ENCODE measurements at regions not wholly inside any gene's neighbourhood (a gene's known extent, or its start where the extent isn't known, plus 50 kb on each side); places are given as distances from the start of the nearest gene placed in this dataset.
"Not testable (repeated sequence)": the region's sequence is repeated elsewhere in the genome, so short reads cannot be mapped to it uniquely, and the experiment has no call there.

DNA sequence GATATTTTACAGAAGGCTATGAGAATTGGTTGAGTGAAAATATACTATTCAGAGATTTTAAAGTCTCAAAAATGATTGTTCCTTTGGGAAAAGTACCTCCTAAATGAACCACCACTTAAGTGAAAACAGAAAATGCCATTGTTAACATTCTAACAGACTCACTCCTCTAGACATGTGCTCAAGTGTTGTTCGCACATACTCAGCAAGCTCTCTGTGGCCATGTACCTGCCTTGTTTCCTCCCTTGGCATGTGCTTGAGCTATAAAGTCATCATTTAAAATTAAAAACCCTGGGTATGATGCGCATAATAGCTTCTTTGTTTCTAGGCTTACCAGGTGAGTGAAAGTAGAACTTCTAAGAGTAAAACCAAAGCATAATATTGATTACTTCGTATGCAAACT is 343.2 kb upstream of the VRK2 start:
- no peaks in the 10 kb centered on the region for H3K27me3 ChIP-seq
- no peak overlapping the region for H3K4me3 ChIP-seq
- H3K36me3 ChIP-seq (replicated peaks; ENCODE audit: insufficient read depth, low read depth): no peaks in the 10 kb centered on the region
- H3K9me2 ChIP-seq (replicated peaks; ENCODE audit: insufficient read depth): no peaks in the 10 kb centered on the region
- no peak overlapping the region for H3K4me2 ChIP-seq
- no peaks in the 10 kb centered on the region for H4K20me1 ChIP-seq (ENCODE audit: insufficient read depth, poor library complexity, severe bottlenecking)
- no peak overlapping the region for H3K27ac ChIP-seq
- no peak for TF ChIP-seq EZH2 (IDR thresholded peaks at IDR 0.05; ENCODE audit: borderline replicate concordance)
- TF ChIP-seq, protein P1, sequence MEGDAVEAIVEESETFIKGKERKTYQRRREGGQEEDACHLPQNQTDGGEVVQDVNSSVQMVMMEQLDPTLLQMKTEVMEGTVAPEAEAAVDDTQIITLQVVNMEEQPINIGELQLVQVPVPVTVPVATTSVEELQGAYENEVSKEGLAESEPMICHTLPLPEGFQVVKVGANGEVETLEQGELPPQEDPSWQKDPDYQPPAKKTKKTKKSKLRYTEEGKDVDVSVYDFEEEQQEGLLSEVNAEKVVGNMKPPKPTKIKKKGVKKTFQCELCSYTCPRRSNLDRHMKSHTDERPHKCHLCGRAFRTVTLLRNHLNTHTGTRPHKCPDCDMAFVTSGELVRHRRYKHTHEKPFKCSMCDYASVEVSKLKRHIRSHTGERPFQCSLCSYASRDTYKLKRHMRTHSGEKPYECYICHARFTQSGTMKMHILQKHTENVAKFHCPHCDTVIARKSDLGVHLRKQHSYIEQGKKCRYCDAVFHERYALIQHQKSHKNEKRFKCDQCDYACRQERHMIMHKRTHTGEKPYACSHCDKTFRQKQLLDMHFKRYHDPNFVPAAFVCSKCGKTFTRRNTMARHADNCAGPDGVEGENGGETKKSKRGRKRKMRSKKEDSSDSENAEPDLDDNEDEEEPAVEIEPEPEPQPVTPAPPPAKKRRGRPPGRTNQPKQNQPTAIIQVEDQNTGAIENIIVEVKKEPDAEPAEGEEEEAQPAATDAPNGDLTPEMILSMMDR (IDR thresholded peaks at IDR 0.05; ENCODE audit: poor library complexity): no peak
- TF ChIP-seq EZH2phosphoT487 (IDR thresholded peaks at IDR 0.05; ENCODE audit: low read depth, severe bottlenecking, unreplicated experiment): no peak
- no peaks in the 10 kb centered on the region for H3K79me2 ChIP-seq
- peaks cover 3% of the 10 kb centered on the region for H3K4me1 ChIP-seq (ENCODE audit: insufficient read depth)
- 89% methylated on average over 3 of the region's 3 CpGs for WGBS (ENCODE audit: low lambda C conversion rate, missing lambda C conversion rate)
- no peaks in the 10 kb centered on the region for H3K9me3 ChIP-seq (ENCODE audit: low read depth)
- no peak overlapping the region for H2AFZ ChIP-seq
- no peak for DNase-seq (ENCODE audit: low spot score)

DNA sequence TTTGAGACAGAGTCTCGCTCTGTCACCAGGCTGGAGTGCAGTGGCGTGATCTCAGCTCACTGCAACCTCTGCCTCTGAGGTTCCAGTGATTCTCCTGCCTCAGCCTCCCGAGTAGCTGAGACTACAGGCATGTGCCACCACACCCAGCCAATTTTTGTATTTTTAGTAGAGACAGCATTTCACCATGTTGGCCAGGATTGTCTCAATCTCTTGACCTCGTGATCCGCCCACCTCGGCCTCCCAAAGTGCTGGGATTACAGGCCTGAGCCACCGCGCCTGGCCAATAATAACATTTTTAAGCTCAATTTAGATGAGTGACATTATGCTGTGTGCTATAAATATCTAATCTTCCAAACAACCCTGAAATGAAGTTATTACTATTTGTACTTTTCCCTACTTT is 338.8 kb upstream of the VRK2 start:
- 98% methylated on average over 8 of the region's 8 CpGs for WGBS (ENCODE audit: low lambda C conversion rate, missing lambda C conversion rate)

DNA sequence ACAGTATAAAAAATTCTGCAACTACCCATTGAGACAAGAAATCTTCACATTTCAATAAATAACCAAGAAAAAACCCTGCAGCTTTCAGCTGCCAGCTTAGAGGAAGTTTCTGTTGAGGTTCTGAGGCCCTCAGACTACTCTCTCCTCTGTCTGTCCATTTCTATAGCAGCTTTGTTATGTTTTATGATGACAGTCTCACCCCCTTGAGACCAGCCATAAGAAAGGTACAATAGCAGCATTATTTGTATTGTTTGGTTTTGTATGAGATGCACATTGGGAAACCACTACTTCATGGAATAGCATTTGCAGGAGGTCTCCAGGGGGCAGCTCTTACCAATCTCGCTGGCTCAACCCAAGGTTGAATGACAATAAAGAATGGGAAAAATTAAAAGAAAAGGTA is 334.6 kb upstream of the VRK2 start:
- Histone ChIP-seq H4K20me1 (ENCODE audit: insufficient read depth, poor library complexity, severe bottlenecking) (no peaks in the 10 kb centered on the region), H3K9me3 (ENCODE audit: low read depth) (no peaks in the 10 kb centered on the region), H3K4me2 (no peak overlapping the region), H3K79me2 (no peaks in the 10 kb centered on the region), H2AFZ (no peak overlapping the region), H3K4me3 (no peak overlapping the region), H3K9me2 (replicated peaks; ENCODE audit: insufficient read depth) (no peaks in the 10 kb centered on the region), H3K27me3 (no peaks in the 10 kb centered on the region), H3K36me3 (replicated peaks; ENCODE audit: insufficient read depth, low read depth) (no peaks in the 10 kb centered on the region), H3K4me1 (ENCODE audit: insufficient read depth) (no peaks in the 10 kb centered on the region), H3K27ac (no peak overlapping the region)
- WGBS (ENCODE audit: low lambda C conversion rate, missing lambda C conversion rate): 92% methylated on average over 1 of the region's 1 CpG
- no peak for DNase-seq (ENCODE audit: low spot score)
- TF ChIP-seq, protein P1 (IDR thresholded peaks at IDR 0.05; ENCODE audit: poor library complexity): no peak
- TF ChIP-seq EZH2 (IDR thresholded peaks at IDR 0.05; ENCODE audit: borderline replicate concordance) (no peak), EZH2phosphoT487 (IDR thresholded peaks at IDR 0.05; ENCODE audit: low read depth, severe bottlenecking, unreplicated experiment) (no peak)

More for the DNA sequence above, 338.8 kb upstream of the VRK2 start:
- not testable (repeated sequence) for H3K4me3 ChIP-seq; H3K27me3 ChIP-seq; H3K4me1 ChIP-seq (ENCODE audit: insufficient read depth); H3K9me3 ChIP-seq (ENCODE audit: low read depth); H2AFZ ChIP-seq; H3K79me2 ChIP-seq; DNase-seq (ENCODE audit: low spot score); H3K9me2 ChIP-seq (replicated peaks; ENCODE audit: insufficient read depth); H3K4me2 ChIP-seq; H3K27ac ChIP-seq; H4K20me1 ChIP-seq (ENCODE audit: insufficient read depth, poor library complexity, severe bottlenecking); H3K36me3 ChIP-seq (replicated peaks; ENCODE audit: insufficient read depth, low read depth)

DNA sequence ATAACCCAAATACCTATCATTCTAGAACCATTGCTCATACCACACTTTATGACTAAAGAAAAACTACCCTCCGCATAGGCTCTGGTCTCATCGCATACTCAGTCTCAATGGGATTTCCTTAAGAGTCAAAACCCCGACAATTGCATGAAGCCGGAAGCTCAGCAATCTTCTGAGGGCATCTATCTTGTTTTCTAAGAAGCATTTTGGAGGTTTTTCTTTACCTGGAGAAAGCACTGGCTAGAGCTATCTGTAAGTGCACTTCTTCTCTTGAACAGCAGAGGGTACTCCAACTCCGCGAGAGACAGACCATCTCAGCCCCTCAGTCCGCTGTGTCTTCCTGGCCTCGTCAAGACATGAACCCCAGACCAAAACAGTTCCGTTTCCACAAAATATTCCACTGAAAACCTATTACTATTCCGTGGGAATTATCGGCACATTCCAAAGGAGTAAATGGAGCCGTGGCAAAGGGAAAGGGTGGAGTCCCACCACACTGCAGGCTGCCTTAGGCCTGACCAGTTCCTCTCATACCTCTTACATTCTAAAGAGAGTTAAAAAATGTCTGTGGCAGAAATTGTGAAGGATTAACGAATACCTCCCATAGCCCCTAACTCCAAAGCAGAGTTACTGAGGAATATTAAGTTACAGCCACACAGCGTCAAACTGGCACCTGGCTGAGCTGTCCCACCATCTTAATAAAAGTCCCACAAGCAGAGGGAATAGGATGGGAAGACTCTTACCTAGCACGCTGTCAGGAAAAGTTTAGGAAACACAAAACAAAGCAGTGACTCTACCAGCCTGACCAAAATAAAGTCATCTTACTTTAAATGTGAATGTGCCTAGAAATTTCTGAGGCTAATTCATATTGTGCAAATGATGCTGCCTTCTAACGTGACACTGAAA is 325.6 kb upstream of the VRK2 start:
- Histone ChIP-seq H3K4me1 (ENCODE audit: insufficient read depth) (no peaks in the 10 kb centered on the region), H3K79me2 (no peaks in the 10 kb centered on the region), H2AFZ (peak overlapping the region; percentile 57), H4K20me1 (ENCODE audit: insufficient read depth, poor library complexity, severe bottlenecking) (no peaks in the 10 kb centered on the region), H3K4me3 (no peak overlapping the region), H3K27me3 (no peaks in the 10 kb centered on the region), H3K4me2 (peak overlapping the region; percentile 63), H3K27ac (no peak overlapping the region), H3K9me3 (ENCODE audit: low read depth) (no peaks in the 10 kb centered on the region), H3K36me3 (replicated peaks; ENCODE audit: insufficient read depth, low read depth) (no peaks in the 10 kb centered on the region), H3K9me2 (replicated peaks; ENCODE audit: insufficient read depth) (no peaks in the 10 kb centered on the region)
- DNase-seq (ENCODE audit: low spot score): peak; percentile 76
- WGBS (ENCODE audit: low lambda C conversion rate, missing lambda C conversion rate): 22% methylated on average over 16 of the region's 16 CpGs
- no peak for TF ChIP-seq EZH2phosphoT487 (IDR thresholded peaks at IDR 0.05; ENCODE audit: low read depth, severe bottlenecking, unreplicated experiment)
- TF ChIP-seq, protein P1 (IDR thresholded peaks at IDR 0.05; ENCODE audit: poor library complexity): peak; percentile 87

Data from hepatocyte (in vitro differentiated cells).